Panc1 (cell line): ENCODE measurements at regions not wholly inside any gene's neighbourhood (a gene's known extent, or its start where the extent isn't known, plus 50 kb on each side); places are given as distances from the start of the nearest gene placed in this dataset.
"Not testable (repeated sequence)": the region's sequence is repeated elsewhere in the genome, so short reads cannot be mapped to it uniquely, and the experiment has no call there.

Experiments used
- ATAC-seq: fragments of 200-7000 bp; cut with Tn5 transposase; 2 replicates; pipeline ENCODE4 v1.9.1; 2020; ENCODE audit warnings: mild to moderate bottlenecking, moderate library complexity
- BruUV-seq: library from RNA; stranded (reverse); fragments of 400-500 nt; replicated peaks from 2 replicates; lab custom pipeline; 2021; lab: Mats Ljungman, UMichigan
- CTCF ChIA-PET: fragments of 300-600 bp; sonication (Branson Sonifier 250); formaldehyde crosslinking; loops from one replicate; lab custom pipeline; 2022; ENCODE audit warnings: antibody characterized with exemption; lab: Charles Lee
- POLR2A ChIA-PET: fragments of 300-600 bp; sonication (Branson Sonifier 250); formaldehyde crosslinking; loops from one replicate; lab custom pipeline; 2022; ENCODE audit warnings: antibody characterized with exemption; lab: Charles Lee
- DNase-seq: peaks from one replicate; pipeline ENCODE4 v3.0.0-alpha.2; 2010; ENCODE audit warnings: low read depth, low spot score
- H3K27ac ChIP-seq: 2 replicates; pipeline ENCODE4 v1.5.1; 2011; ENCODE audit warnings: mild to moderate bottlenecking, low read length, inconsistent platforms
- H3K27me3 ChIP-seq: fragments of 200-500 bp; sonication (Bioruptor generic); 2 replicates; pipeline ENCODE4 v1.6.0; 2014; ENCODE audit warnings: low read length, inconsistent platforms; ENCODE audit not compliant: control insufficient read depth, insufficient read depth
- H3K36me3 ChIP-seq: fragments of 200-500 bp; sonication (Bioruptor generic); 2 replicates; pipeline ENCODE4 v1.5.1; 2014; ENCODE audit warnings: inconsistent platforms, mild to moderate bottlenecking, low read length, moderate library complexity; ENCODE audit not compliant: control insufficient read depth, insufficient read depth
- H3K4me1 ChIP-seq: 2 replicates; pipeline ENCODE4 v1.5.1; 2011; ENCODE audit warnings: inconsistent platforms, mild to moderate bottlenecking, low read length, moderate library complexity; ENCODE audit not compliant: control insufficient read depth, insufficient read depth
- H3K4me3 ChIP-seq, 2 experiments: 2 replicates each; pipeline ENCODE4 v1.5.1; 2011 to 2012; ENCODE audit warnings: low read depth in 2 of 2, low read length in 2 of 2, mild to moderate bottlenecking in 2 of 2, inconsistent platforms in 1 of 2, moderate library complexity in 1 of 2
- H3K9me3 ChIP-seq: fragments of 200-500 bp; sonication (Bioruptor generic); 2 replicates; pipeline ENCODE4 v1.5.1; 2014; ENCODE audit warnings: low read depth, mild to moderate bottlenecking, inconsistent platforms, low read length, moderate library complexity; ENCODE audit not compliant: control insufficient read depth, insufficient read depth
- CTCF ChIP-seq: fragments of 450-650 bp; IDR thresholded peaks from 2 replicates; pipeline ENCODE4 v1.5.1; 2017; ENCODE audit warnings: mild to moderate bottlenecking
- POLR2AphosphoS5 ChIP-seq: IDR thresholded peaks from 2 replicates; pipeline ENCODE4 v1.6.1; 2012; ENCODE audit warnings: mild to moderate bottlenecking, low read depth, low read length, moderate library complexity
- REST ChIP-seq, 2 experiments: IDR thresholded peaks; 2 replicates each; pipeline ENCODE4 v1.6.1; 2011 to 2012; ENCODE audit warnings: low read depth in 2 of 2, control low read depth in 1 of 2, low read length in 1 of 2, mild to moderate bottlenecking in 1 of 2, moderate library complexity in 1 of 2; ENCODE audit not compliant: insufficient read depth in 1 of 2
- SIN3A ChIP-seq: IDR thresholded peaks from 2 replicates; pipeline ENCODE4 v1.6.1; 2012; ENCODE audit warnings: low read depth, mild to moderate bottlenecking, low read length, moderate library complexity, borderline replicate concordance; ENCODE audit not compliant: insufficient read depth
- TCF7L2 ChIP-seq: IDR thresholded peaks from 2 replicates; pipeline ENCODE4 v1.6.1; 2011; ENCODE audit warnings: mild to moderate bottlenecking, low read depth, low read length, inconsistent platforms
- in situ Hi-C: cut with HindIII; loops from 2 replicates; pipeline ENCODE4 v1.10.0; 2016; ENCODE audit warnings: low sequenced_read_pairs, low pct_unique_long_range_greater_than_20kb
- intact Hi-C: fragments of 100-400 bp; cut with micrococcal nuclease; formaldehyde crosslinking; loops from one replicate; pipeline ENCODE4 v1.10.0; 2022; ENCODE audit not compliant: unreplicated experiment

GRCh38 chr2:224120986-224121385 is 81.9 kb upstream of the SERPINE2 start:
- POLR2A ChIA-PET: no interaction called here

GRCh38 chr2:224119846-224120245 is 80.8 kb upstream of the SERPINE2 start:
- in situ Hi-C loops, H3K36me3 ChIP-seq, CTCF ChIA-PET, ATAC-seq, POLR2A ChIA-PET, intact Hi-C loops, BruUV-seq, DNase-seq, H3K4me1 ChIP-seq, H3K27me3 ChIP-seq, H3K9me3 ChIP-seq, H3K4me3 ChIP-seq, H3K27ac ChIP-seq: not testable (repeated sequence)

More at GRCh38 chr2:224120986-224121385, 81.9 kb upstream of the SERPINE2 start:
- Histone ChIP-seq H3K27me3 (no peaks in the 10 kb centered on the region), H3K4me1 (no peaks in the 10 kb centered on the region), H3K4me3 (no peak overlapping the region), H3K27ac (no peak overlapping the region), H3K9me3 (no peaks in the 10 kb centered on the region), H3K36me3 (no peaks in the 10 kb centered on the region)
- in situ Hi-C loops (no loop called here), intact Hi-C loops (no loop called here)
- DNase-seq (no peak), ATAC-seq (no peak)
- CTCF ChIA-PET: no interaction called here
- TF ChIP-seq REST (IDR thresholded peaks at IDR 0.05; ENCODE audit: insufficient read depth in 1 of 2, low read depth in 2 of 2, low read length in 1 of 2): no peak
- no peak for TF ChIP-seq POLR2AphosphoS5
- no peak for TF ChIP-seq CTCF
- TF ChIP-seq SIN3A: no peak
- TF ChIP-seq TCF7L2: no peak
- BruUV-seq: no TSS peak

- H3K27ac ChIP-seq: no peak overlapping the region
- intact Hi-C loops (no loop called here), in situ Hi-C loops (no loop called here)
- no peaks in the 10 kb centered on the region for H3K27me3 ChIP-seq
- H3K9me3 ChIP-seq: no peaks in the 10 kb centered on the region
- BruUV-seq: no TSS peak
- no peak overlapping the region for H3K4me3 ChIP-seq
- no peak for ATAC-seq
- ChIA-PET CTCF (no interaction called here), POLR2A (no interaction called here)
- TF ChIP-seq POLR2AphosphoS5: no peak
- TF ChIP-seq TCF7L2: no peak
- no peak for TF ChIP-seq REST (IDR thresholded peaks at IDR 0.05; ENCODE audit: insufficient read depth in 1 of 2, low read depth in 2 of 2, low read length in 1 of 2)
- TF ChIP-seq SIN3A: no peak
- TF ChIP-seq CTCF: no peak
- no peaks in the 10 kb centered on the region for H3K36me3 ChIP-seq
- no peak for DNase-seq
- no peaks in the 10 kb centered on the region for H3K4me1 ChIP-seq
These were observed 75.3 kb upstream of the SERPINE2 start for GRCh38 chr2:224114428-224114827.

GRCh38 chr2:224113930-224114329 is 74.8 kb upstream of the SERPINE2 start:
- ATAC-seq, H3K27ac ChIP-seq, CTCF ChIA-PET, in situ Hi-C loops, H3K4me1 ChIP-seq, H3K9me3 ChIP-seq, H3K4me3 ChIP-seq, BruUV-seq, DNase-seq, H3K27me3 ChIP-seq, H3K36me3 ChIP-seq, intact Hi-C loops, POLR2A ChIA-PET: not testable (repeated sequence)
